ENCODE measurements at regions not wholly inside any gene's neighbourhood (a gene's known extent, or its start where the extent isn't known, plus 50 kb on each side); places are given as distances from the start of the nearest gene placed in this dataset.

GRCh38 chr2:120446236-120447126 is 100.5 kb downstream of the INHBB start:
- DNase-seq (peak in 1 of 5 donors; percentile 40), FAIRE-seq (no peak)
- Histone ChIP-seq H3K4me1 (ENCODE audit: control insufficient read depth in 2 of 3, insufficient read depth in 2 of 3, low read depth in 1 of 3, low read length in 3 of 3) (peaks cover 0 to 5% (median 0%) of the 10 kb centered on the region in 3 donors), H3K36me3 (ENCODE audit: control insufficient read depth in 2 of 3, insufficient read depth in 3 of 3, low read length in 3 of 3) (no peaks in the 10 kb centered on the region), H3K27me3 (ENCODE audit: control insufficient read depth, insufficient read depth, low read length) (peaks cover 3% of the 10 kb centered on the region), H3K9me3 (ENCODE audit: control insufficient read depth in 2 of 3, insufficient read depth in 1 of 3, low read length in 3 of 3) (no peaks in the 10 kb centered on the region), H3K27ac (ENCODE audit: low read depth in 2 of 2, low read length in 2 of 2) (no peak overlapping the region), H3K9ac (ENCODE audit: low read length in 3 of 3) (no peak overlapping the region), H3K4me3 (ENCODE audit: low read length in 3 of 3) (no peak overlapping the region)
- intact Hi-C loops (cut with DNase I) = no loop called here
- no peak for TF ChIP-seq CTCF (IDR thresholded peaks at IDR 0.05; ENCODE audit: borderline replicate concordance, extremely low read depth, insufficient read depth)

- FAIRE-seq = no peak
- no peak overlapping the region for H3K27ac ChIP-seq (ENCODE audit: low read depth in 2 of 2, low read length in 2 of 2)
- H3K36me3 ChIP-seq (ENCODE audit: control insufficient read depth in 2 of 3, insufficient read depth in 3 of 3, low read length in 3 of 3) = no peaks in the 10 kb centered on the region
- H3K4me3 ChIP-seq (ENCODE audit: low read length in 3 of 3) = no peak overlapping the region
- DNase-seq = peak in 1 of 5 donors; percentile 19
- no peaks in the 10 kb centered on the region for H3K9me3 ChIP-seq (ENCODE audit: control insufficient read depth in 2 of 3, insufficient read depth in 1 of 3, low read length in 3 of 3)
- peaks cover 3% of the 10 kb centered on the region for H3K27me3 ChIP-seq (ENCODE audit: control insufficient read depth, insufficient read depth, low read length)
- H3K4me1 ChIP-seq (ENCODE audit: control insufficient read depth in 2 of 3, insufficient read depth in 2 of 3, low read depth in 1 of 3, low read length in 3 of 3) = peaks cover 0 to 5% (median 0%) of the 10 kb centered on the region in 3 donors
- H3K9ac ChIP-seq (ENCODE audit: low read length in 3 of 3) = no peak overlapping the region
- no peak for TF ChIP-seq CTCF (IDR thresholded peaks at IDR 0.05; ENCODE audit: borderline replicate concordance, extremely low read depth, insufficient read depth)
- intact Hi-C loops (cut with DNase I) = no loop called here
Measured at GRCh38 chr2:120447127-120447785, 101.3 kb downstream of the INHBB start.

GRCh38 chr2:120448436-120448835 is 102.5 kb downstream of the INHBB start:
- Histone ChIP-seq H3K36me3 (ENCODE audit: control insufficient read depth in 2 of 3, insufficient read depth in 3 of 3, low read length in 3 of 3) (no peaks in the 10 kb centered on the region), H3K27me3 (ENCODE audit: control insufficient read depth, insufficient read depth, low read length) (no peaks in the 10 kb centered on the region), H3K4me1 (ENCODE audit: control insufficient read depth in 2 of 3, insufficient read depth in 2 of 3, low read depth in 1 of 3, low read length in 3 of 3) (no peaks in the 10 kb centered on the region), H3K9me3 (ENCODE audit: control insufficient read depth in 2 of 3, insufficient read depth in 1 of 3, low read length in 3 of 3) (no peaks in the 10 kb centered on the region), H3K4me3 (ENCODE audit: low read length in 3 of 3) (no peak overlapping the region), H3K27ac (ENCODE audit: low read depth in 2 of 2, low read length in 2 of 2) (no peak overlapping the region), H3K9ac (ENCODE audit: low read length in 3 of 3) (no peak overlapping the region)
- FAIRE-seq (no peak), DNase-seq (no peak)
- TF ChIP-seq CTCF (IDR thresholded peaks at IDR 0.05; ENCODE audit: borderline replicate concordance, extremely low read depth, insufficient read depth) = no peak
- intact Hi-C loops (cut with DNase I) = no loop called here

Measured in kidney (tissue), 13 donors.